DND-41 (cell line): ENCODE measurements at regions not wholly inside any gene's neighbourhood (a gene's known extent, or its start where the extent isn't known, plus 50 kb on each side); places are given as distances from the start of the nearest gene placed in this dataset.

Experiments
- ATAC-seq: fragments of 200-7000 bp; cut with Tn5 transposase; 3 replicates; pipeline ENCODE4 v1.9.1; 2021; ENCODE audit warnings: low read depth; ENCODE audit not compliant: insufficient read depth
- DNase-seq: peaks from one replicate; pipeline ENCODE4 v3.0.0-alpha.2; 2020
- H2AFZ ChIP-seq: 2 replicates; pipeline ENCODE4 v1.6.0; 2012; ENCODE audit warnings: low read depth, low read length
- H3K27ac ChIP-seq: 2 replicates; pipeline ENCODE4 v1.5.1; 2012; ENCODE audit warnings: low read length, inconsistent platforms
- H3K27me3 ChIP-seq: fragments of 200-600 bp; sonication (generic); 2 replicates; pipeline ENCODE4 v1.6.0; 2012; ENCODE audit warnings: low read length, mild to moderate bottlenecking, inconsistent platforms; ENCODE audit not compliant: insufficient read depth, poor library complexity
- H3K36me3 ChIP-seq: 2 replicates; pipeline ENCODE4 v1.5.1; 2012; ENCODE audit warnings: low read length, inconsistent platforms; ENCODE audit not compliant: insufficient read depth
- H3K4me1 ChIP-seq: 2 replicates; pipeline ENCODE4 v1.5.1; 2012; ENCODE audit warnings: mild to moderate bottlenecking, low read length; ENCODE audit not compliant: insufficient read depth
- H3K4me2 ChIP-seq: 2 replicates; pipeline ENCODE4 v1.6.0; 2012; ENCODE audit warnings: mild to moderate bottlenecking, moderate library complexity, low read length, inconsistent platforms; ENCODE audit not compliant: insufficient read depth
- H3K4me3 ChIP-seq, 2 experiments: fragments of 200-600 bp in 1 of 2; shearing (Covaris generic) in 1 of 2; 2 replicates each; pipeline ENCODE4 v1.5.1; 2012 to 2016; ENCODE audit warnings: inconsistent platforms in 2 of 2, low read length in 2 of 2, mild to moderate bottlenecking in 2 of 2, low read depth in 1 of 2, moderate library complexity in 1 of 2
- H3K79me2 ChIP-seq: 2 replicates; pipeline ENCODE4 v1.6.0; 2012; ENCODE audit warnings: low read length, inconsistent platforms; ENCODE audit not compliant: insufficient read depth
- H3K9ac ChIP-seq: 2 replicates; pipeline ENCODE4 v1.6.0; 2012; ENCODE audit warnings: low read depth, mild to moderate bottlenecking, inconsistent platforms, low read length, moderate library complexity
- H3K9me3 ChIP-seq: 2 replicates; pipeline ENCODE4 v1.5.1; 2012; ENCODE audit warnings: low read length, moderate library complexity, mild to moderate bottlenecking, inconsistent platforms; ENCODE audit not compliant: insufficient read depth, severe bottlenecking
- H4K20me1 ChIP-seq: 2 replicates; pipeline ENCODE4 v1.6.0; 2012; ENCODE audit warnings: low read length; ENCODE audit not compliant: insufficient read depth
- CTCF ChIP-seq: IDR thresholded peaks from 2 replicates; pipeline ENCODE4 v1.5.1; 2012; ENCODE audit warnings: borderline replicate concordance, low read length, moderate library complexity, mild to moderate bottlenecking; ENCODE audit not compliant: poor library complexity, severe bottlenecking; ENCODE audit errors: extremely low read depth
- EZH2 ChIP-seq: IDR thresholded peaks from 3 replicates; pipeline ENCODE4 v1.6.1; 2012; ENCODE audit warnings: borderline replicate concordance, low read depth, mild to moderate bottlenecking, moderate library complexity, low read length, inconsistent platforms; ENCODE audit not compliant: severe bottlenecking

- Histone ChIP-seq H3K9me3 (no peaks in the 10 kb centered on the region), H3K4me3 (no peak overlapping the region), H2AFZ (no peak overlapping the region), H3K4me2 (no peak overlapping the region), H4K20me1 (no peaks in the 10 kb centered on the region), H3K27me3 (no peaks in the 10 kb centered on the region), H3K79me2 (no peaks in the 10 kb centered on the region), H3K27ac (no peak overlapping the region), H3K9ac (no peak overlapping the region), H3K36me3 (no peaks in the 10 kb centered on the region), H3K4me1 (no peaks in the 10 kb centered on the region)
- DNase-seq, result no peak
- TF ChIP-seq CTCF, result no peak
- no peak for TF ChIP-seq EZH2
- ATAC-seq, result no peak
Measured at GRCh38 chr6:126628125-126628524, 288.2 kb downstream of the CENPW start.

- H3K79me2 ChIP-seq, result no peaks in the 10 kb centered on the region
- no peaks in the 10 kb centered on the region for H3K36me3 ChIP-seq
- ATAC-seq (no peak), DNase-seq (no peak)
- H2AFZ ChIP-seq, result no peak overlapping the region
- TF ChIP-seq EZH2 (no peak), CTCF (no peak)
- H3K9ac ChIP-seq, result no peak overlapping the region
- H3K4me2 ChIP-seq, result no peak overlapping the region
- no peak overlapping the region for H3K27ac ChIP-seq
- H3K9me3 ChIP-seq, result no peaks in the 10 kb centered on the region
- H3K4me1 ChIP-seq, result no peaks in the 10 kb centered on the region
- H3K27me3 ChIP-seq, result no peaks in the 10 kb centered on the region
- no peak overlapping the region for H3K4me3 ChIP-seq
- no peaks in the 10 kb centered on the region for H4K20me1 ChIP-seq
Measured at GRCh38 chr6:126631363-126631762, 291.4 kb downstream of the CENPW start.

- no peak for TF ChIP-seq CTCF
- TF ChIP-seq EZH2, result no peak
- Histone ChIP-seq H3K4me2 (no peak overlapping the region), H3K27ac (no peak overlapping the region), H3K9me3 (no peaks in the 10 kb centered on the region), H3K79me2 (no peaks in the 10 kb centered on the region), H2AFZ (no peak overlapping the region), H3K4me3 (no peak overlapping the region), H3K4me1 (no peaks in the 10 kb centered on the region), H4K20me1 (no peaks in the 10 kb centered on the region), H3K36me3 (no peaks in the 10 kb centered on the region), H3K9ac (no peak overlapping the region), H3K27me3 (no peaks in the 10 kb centered on the region)
- DNase-seq, result no peak
- no peak for ATAC-seq
Measured at GRCh38 chr6:126632271-126632670, 292.4 kb downstream of the CENPW start.

DNA sequence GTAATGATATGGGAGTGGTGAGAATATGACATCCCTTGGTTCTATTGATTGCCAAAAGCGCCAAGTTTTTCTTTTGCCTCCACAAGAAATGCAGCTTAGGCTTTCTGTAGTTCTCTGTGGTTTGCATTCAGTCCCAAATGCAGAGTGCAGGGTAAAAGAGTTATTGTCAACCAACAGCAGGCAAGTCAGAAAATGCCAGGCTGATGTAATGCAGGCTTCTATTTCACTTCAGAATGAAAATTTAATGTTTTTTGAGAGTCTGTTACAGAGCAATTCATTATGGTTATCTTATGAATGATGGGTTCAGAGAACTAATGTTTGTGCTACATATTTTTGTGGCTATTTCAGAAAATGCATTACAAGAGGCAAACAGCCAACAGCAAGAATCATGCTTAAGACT, 293.5 kb downstream of the CENPW start:
- H3K4me3 ChIP-seq, result no peak overlapping the region
- H3K27ac ChIP-seq, result no peak overlapping the region
- no peak for TF ChIP-seq CTCF
- TF ChIP-seq EZH2, result no peak
- no peak overlapping the region for H3K4me2 ChIP-seq
- no peaks in the 10 kb centered on the region for H3K27me3 ChIP-seq
- H3K79me2 ChIP-seq, result no peaks in the 10 kb centered on the region
- no peak for DNase-seq
- no peaks in the 10 kb centered on the region for H3K4me1 ChIP-seq
- no peak overlapping the region for H3K9ac ChIP-seq
- H2AFZ ChIP-seq, result no peak overlapping the region
- no peaks in the 10 kb centered on the region for H3K9me3 ChIP-seq
- H3K36me3 ChIP-seq, result no peaks in the 10 kb centered on the region
- H4K20me1 ChIP-seq, result no peaks in the 10 kb centered on the region
- no peak for ATAC-seq
